Activated CD8-positive, alpha-beta T cell treated with anti-CD3 and anti-CD28 coated beads for 36 hours (primary cell): ENCODE measurements at regions not wholly inside any gene's neighbourhood (a gene's known extent, or its start where the extent isn't known, plus 50 kb on each side); places are given as distances from the start of the nearest gene placed in this dataset.

Experiments
- ATAC-seq: fragments of 200-7000 bp; cut with Tn5 transposase; one replicate; pipeline ENCODE4 v1.10.0; 2021; ENCODE audit warnings: mild to moderate bottlenecking, moderate library complexity
- CTCF ChIA-PET: fragments of 350-600 bp; sonication (Branson Sonifier 250); formaldehyde crosslinking; loops from one replicate; lab custom pipeline; 2021; ENCODE audit warnings: antibody characterized with exemption; lab: Charles Lee
- POLR2A ChIA-PET: fragments of 350-600 bp; sonication (Branson Sonifier 250); formaldehyde crosslinking; loops from one replicate; lab custom pipeline; 2021; ENCODE audit warnings: antibody characterized with exemption; lab: Charles Lee
- DNase-seq: peaks from one replicate; pipeline ENCODE4 v3.0.0-alpha.2; 2020
- H3K27ac Mint-ChIP-seq: one replicate; pipeline ENCODE4 v1.8.0; 2021; ENCODE audit warnings: mild to moderate bottlenecking, mixed read lengths
- H3K27me3 Mint-ChIP-seq: one replicate; pipeline ENCODE4 v1.8.0; 2021; ENCODE audit warnings: mixed read lengths
- H3K36me3 Mint-ChIP-seq: one replicate; pipeline ENCODE4 v1.8.0; 2021; ENCODE audit warnings: low read depth, mixed read lengths
- H3K4me1 Mint-ChIP-seq: one replicate; pipeline ENCODE4 v1.8.0; 2021; ENCODE audit warnings: low read depth, mixed read lengths
- H3K4me3 Mint-ChIP-seq: one replicate; pipeline ENCODE4 v1.8.0; 2021; ENCODE audit warnings: mild to moderate bottlenecking, moderate library complexity, mixed read lengths
- H3K9me3 Mint-ChIP-seq: one replicate; pipeline ENCODE4 v1.8.0; 2021; ENCODE audit warnings: mixed read lengths
- intact Hi-C: fragments of 100-400 bp; cut with micrococcal nuclease; formaldehyde crosslinking; loops from one replicate; pipeline ENCODE4 v1.10.0; 2022
- TF ChIP-seq, protein P1 (sequence below): fragments of 200-600 bp; IDR thresholded peaks from one replicate; pipeline ENCODE4 v1.8.0; 2022; ENCODE audit warnings: antibody characterized with exemption, mild to moderate bottlenecking

DNA sequence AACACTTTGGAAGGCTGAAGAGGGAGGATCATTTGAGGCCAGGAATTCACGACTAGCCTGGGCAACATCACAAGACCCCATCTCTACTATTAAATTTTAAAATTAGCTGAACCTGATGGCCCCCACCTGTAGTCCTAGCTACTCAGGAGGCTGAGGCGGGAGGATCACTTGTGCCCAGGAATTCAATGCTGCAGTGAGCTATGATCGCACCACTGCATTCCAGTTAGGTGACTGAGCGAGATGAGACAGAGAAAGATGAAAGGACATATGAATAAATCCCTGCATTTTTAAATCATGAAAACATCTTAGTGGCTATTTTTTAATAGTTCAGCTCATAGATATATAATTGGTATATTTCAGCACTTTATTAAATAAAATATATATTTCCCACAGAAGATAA, 93.8 kb downstream of the GPR63 start:
- peaks cover 9% of the 10 kb centered on the region for H3K27me3 Mint-ChIP-seq
- DNase-seq (no peak), ATAC-seq (no peak)
- H3K4me1 Mint-ChIP-seq, result no peaks in the 10 kb centered on the region
- TF ChIP-seq, protein P1, sequence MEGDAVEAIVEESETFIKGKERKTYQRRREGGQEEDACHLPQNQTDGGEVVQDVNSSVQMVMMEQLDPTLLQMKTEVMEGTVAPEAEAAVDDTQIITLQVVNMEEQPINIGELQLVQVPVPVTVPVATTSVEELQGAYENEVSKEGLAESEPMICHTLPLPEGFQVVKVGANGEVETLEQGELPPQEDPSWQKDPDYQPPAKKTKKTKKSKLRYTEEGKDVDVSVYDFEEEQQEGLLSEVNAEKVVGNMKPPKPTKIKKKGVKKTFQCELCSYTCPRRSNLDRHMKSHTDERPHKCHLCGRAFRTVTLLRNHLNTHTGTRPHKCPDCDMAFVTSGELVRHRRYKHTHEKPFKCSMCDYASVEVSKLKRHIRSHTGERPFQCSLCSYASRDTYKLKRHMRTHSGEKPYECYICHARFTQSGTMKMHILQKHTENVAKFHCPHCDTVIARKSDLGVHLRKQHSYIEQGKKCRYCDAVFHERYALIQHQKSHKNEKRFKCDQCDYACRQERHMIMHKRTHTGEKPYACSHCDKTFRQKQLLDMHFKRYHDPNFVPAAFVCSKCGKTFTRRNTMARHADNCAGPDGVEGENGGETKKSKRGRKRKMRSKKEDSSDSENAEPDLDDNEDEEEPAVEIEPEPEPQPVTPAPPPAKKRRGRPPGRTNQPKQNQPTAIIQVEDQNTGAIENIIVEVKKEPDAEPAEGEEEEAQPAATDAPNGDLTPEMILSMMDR, result no peak
- H3K27ac Mint-ChIP-seq, result no peak overlapping the region
- intact Hi-C loops, result no loop called here
- H3K9me3 Mint-ChIP-seq, result no peaks in the 10 kb centered on the region
- CTCF ChIA-PET, result no interaction called here
- POLR2A ChIA-PET, result interaction anchor here (0.6 kb wide), 1 partner anchor 50 kb away, joined by 3 read pairs; no protein-coding TSS in a partner anchor
- H3K36me3 Mint-ChIP-seq, result no peaks in the 10 kb centered on the region
- H3K4me3 Mint-ChIP-seq, result no peak overlapping the region

DNA sequence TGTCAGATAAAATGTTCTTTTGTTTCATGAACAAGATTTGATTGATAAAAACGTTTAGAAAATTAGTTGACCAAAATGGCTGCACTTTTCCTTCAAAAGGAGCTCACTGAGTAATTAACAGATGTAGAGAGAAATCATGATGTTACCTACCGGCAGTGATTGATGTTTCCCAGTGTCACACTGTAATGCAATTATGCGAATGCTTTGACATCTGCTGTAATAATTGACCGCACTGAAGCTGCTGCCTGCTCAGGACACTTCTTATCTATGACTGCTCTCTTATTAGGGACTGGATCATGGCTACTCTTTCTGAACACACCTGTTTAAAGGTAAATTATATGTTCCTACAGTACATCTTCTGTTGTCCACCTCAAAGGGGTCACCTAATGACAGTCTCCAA, 94.6 kb downstream of the GPR63 start:
- ChIA-PET POLR2A (no interaction called here), CTCF (no interaction called here)
- H3K27ac Mint-ChIP-seq, result no peak overlapping the region
- intact Hi-C loops, result no loop called here
- no peak overlapping the region for H3K4me3 Mint-ChIP-seq
- no peak for ATAC-seq
- DNase-seq, result no peak
- H3K9me3 Mint-ChIP-seq, result no peaks in the 10 kb centered on the region
- H3K36me3 Mint-ChIP-seq, result no peaks in the 10 kb centered on the region
- TF ChIP-seq, protein P1, result no peak
- H3K4me1 Mint-ChIP-seq, result no peaks in the 10 kb centered on the region
- peaks cover 8% of the 10 kb centered on the region for H3K27me3 Mint-ChIP-seq

DNA sequence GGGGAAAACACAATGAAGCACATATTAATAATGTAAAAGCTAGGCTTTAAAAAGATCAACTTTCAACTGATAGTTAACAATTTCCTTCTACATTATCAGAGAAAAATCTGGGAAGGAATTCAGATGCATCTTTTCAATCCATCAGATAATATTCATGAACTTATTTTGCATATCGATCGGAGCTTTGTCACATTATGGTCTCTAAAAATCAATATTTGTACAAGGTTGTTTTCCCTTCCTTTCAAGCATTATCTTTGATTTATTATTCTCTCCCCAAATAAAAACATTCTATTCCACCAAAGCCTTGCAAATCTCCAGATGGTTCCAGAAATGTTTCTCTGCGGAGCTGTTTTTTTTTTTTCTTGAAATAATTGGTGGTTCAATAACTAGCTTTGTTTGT, 101.9 kb downstream of the GPR63 start:
- no peak for DNase-seq
- Mint-ChIP-seq H3K4me3 (no peak overlapping the region), H3K9me3 (no peaks in the 10 kb centered on the region), H3K4me1 (no peaks in the 10 kb centered on the region), H3K27me3 (peaks cover 5% of the 10 kb centered on the region), H3K36me3 (no peaks in the 10 kb centered on the region), H3K27ac (no peak overlapping the region)
- no peak for ATAC-seq
- POLR2A ChIA-PET, result no interaction called here
- intact Hi-C loops, result no loop called here
- CTCF ChIA-PET, result no interaction called here
- TF ChIP-seq, protein P1, result no peak

DNA sequence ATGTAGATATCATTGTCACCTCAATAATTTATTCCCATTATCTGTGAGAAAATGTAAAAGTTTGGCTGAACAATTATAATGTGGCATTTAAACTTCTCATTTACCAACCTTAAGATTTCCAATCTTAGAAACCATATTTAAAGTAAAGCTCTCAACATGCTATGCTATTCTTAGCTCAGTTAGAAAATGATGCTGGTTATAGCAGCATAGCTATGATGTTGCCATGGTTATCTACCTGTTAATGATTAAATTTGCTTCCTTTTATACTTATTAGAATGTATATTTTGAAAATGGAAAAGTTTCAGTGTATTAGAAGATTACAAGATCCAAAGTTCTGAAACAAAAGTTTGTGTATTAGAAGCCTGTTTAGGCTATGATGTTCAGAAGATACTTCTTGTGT, 110.1 kb downstream of the GPR63 start:
- H3K4me3 Mint-ChIP-seq, result no peak overlapping the region
- ATAC-seq (no peak), DNase-seq (no peak)
- H3K27ac Mint-ChIP-seq, result no peak overlapping the region
- H3K36me3 Mint-ChIP-seq, result no peaks in the 10 kb centered on the region
- no peaks in the 10 kb centered on the region for H3K9me3 Mint-ChIP-seq
- TF ChIP-seq, protein P1, result no peak
- CTCF ChIA-PET, result no interaction called here
- intact Hi-C loops, result no loop called here
- POLR2A ChIA-PET, result no interaction called here
- no peaks in the 10 kb centered on the region for H3K4me1 Mint-ChIP-seq
- peaks cover 6% of the 10 kb centered on the region for H3K27me3 Mint-ChIP-seq

DNA sequence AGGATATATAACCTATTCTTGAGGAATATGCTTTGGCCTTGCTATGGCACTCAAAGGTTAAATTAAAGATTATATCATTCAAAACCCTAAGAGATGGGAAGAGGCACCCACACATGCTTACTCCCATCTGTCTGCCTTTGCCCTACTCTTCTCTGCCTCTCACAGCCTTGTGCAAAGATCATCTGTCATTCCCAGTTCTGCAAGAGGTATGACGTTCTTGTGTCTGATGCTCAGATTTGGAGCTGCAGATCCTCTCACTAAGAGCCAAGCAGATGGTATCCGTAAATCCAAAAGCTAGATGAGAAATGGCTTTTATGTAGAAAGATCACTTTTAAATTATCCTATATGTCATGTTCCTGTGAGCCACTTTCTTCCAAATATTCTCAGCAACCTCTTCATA, 112.0 kb downstream of the GPR63 start:
- Mint-ChIP-seq H3K4me1 (no peaks in the 10 kb centered on the region), H3K36me3 (no peaks in the 10 kb centered on the region), H3K27ac (no peak overlapping the region), H3K9me3 (no peaks in the 10 kb centered on the region), H3K4me3 (no peak overlapping the region), H3K27me3 (peaks cover 8% of the 10 kb centered on the region)
- ATAC-seq, result no peak
- POLR2A ChIA-PET, result no interaction called here
- CTCF ChIA-PET, result no interaction called here
- TF ChIP-seq, protein P1, result no peak
- intact Hi-C loops, result no loop called here
- DNase-seq, result no peak
